HCT116 (cell line): ENCODE measurements at regions not wholly inside any gene's neighbourhood (a gene's known extent, or its start where the extent isn't known, plus 50 kb on each side); places are given as distances from the start of the nearest gene placed in this dataset.

Source experiments
- ATAC-seq: fragments of 200-7000 bp; cut with Tn5 transposase; 2 replicates; pipeline ENCODE4 v1.9.1; 2020; ENCODE audit warnings: mild to moderate bottlenecking, moderate library complexity
- BruUV-seq: library from RNA; stranded (reverse); fragments of 400-500 nt; replicated peaks from 2 replicates; lab custom pipeline; 2021; lab: Mats Ljungman, UMichigan
- CTCF ChIA-PET: fragments of 300-600 bp; sonication (Branson Sonifier 250); formaldehyde crosslinking; loops from one replicate; lab custom pipeline; 2021; ENCODE audit warnings: antibody characterized with exemption; lab: Charles Lee
- POLR2A ChIA-PET: fragments of 300-600, 350-600 bp; sonication (Branson Sonifier 250); formaldehyde crosslinking; loops from one replicate; lab custom pipeline; 2021; ENCODE audit warnings: antibody characterized with exemption; lab: Charles Lee
- RAD21 ChIA-PET, 2 experiments: fragments of 300-600 bp; sonication (Branson Sonifier 250); formaldehyde crosslinking; loops; one replicate each; lab custom pipeline; 2023; ENCODE audit warnings: low total read pairs in 2 of 2; ENCODE audit not compliant: uncharacterized antibody in 2 of 2, unreplicated experiment in 2 of 2, low non-redundant PET in 1 of 2; lab: Charles Lee
- DNase-seq: peaks from one replicate; pipeline ENCODE4 v3.0.0-alpha.2; 2010; ENCODE audit warnings: low read depth, low spot score
- H2AFZ ChIP-seq: fragments of 200-600 bp; shearing (Covaris generic), sonication (generic); 2 replicates; pipeline ENCODE4 v1.6.1; 2017; ENCODE audit warnings: low read depth, mixed run types, mixed read lengths, antibody characterized with exemption, low read length; ENCODE audit not compliant: poor library complexity, severe bottlenecking
- H3K27ac ChIP-seq: 2 replicates; pipeline ENCODE4 v1.5.1; 2012; ENCODE audit warnings: low read depth, low read length
- H3K27me3 ChIP-seq: fragments of 200-600 bp; sonication (generic); 2 replicates; pipeline ENCODE4 v1.6.1; 2016; ENCODE audit warnings: mixed run types, low read length, mixed read lengths; ENCODE audit not compliant: insufficient read depth
- H3K36me3 ChIP-seq, 2 experiments: fragments of 200-500 bp in 1 of 2; fragments of 200-600 bp in 1 of 2; sonication (Bioruptor generic) in 1 of 2; sonication (generic) in 1 of 2; 2 replicates each; pipeline versions ENCODE4 v1.5.1 to v1.6.1; 2014 to 2016; ENCODE audit warnings: low read length in 2 of 2, inconsistent platforms in 1 of 2, mixed read lengths in 1 of 2, mixed run types in 1 of 2; ENCODE audit not compliant: insufficient read depth in 2 of 2, control insufficient read depth in 1 of 2
- H3K4me1 ChIP-seq, 2 experiments: fragments of 200-600 bp in 1 of 2; sonication (generic) in 1 of 2; 2 replicates each; pipeline versions ENCODE4 v1.5.1 to v1.6.1; 2012 to 2017; ENCODE audit warnings: low read length in 2 of 2, inconsistent platforms in 1 of 2, mild to moderate bottlenecking in 1 of 2, mixed read lengths in 1 of 2, mixed run types in 1 of 2, moderate library complexity in 1 of 2; ENCODE audit not compliant: insufficient read depth in 2 of 2, control insufficient read depth in 1 of 2
- H3K4me2 ChIP-seq: fragments of 200-600 bp; sonication (generic); 2 replicates; pipeline ENCODE4 v1.6.1; 2017; ENCODE audit warnings: mixed run types, low read length, mixed read lengths
- H3K4me3 ChIP-seq, 2 experiments: fragments of 200-600 bp in 1 of 2; sonication (generic) in 1 of 2; replicated peaks in 1 of 2; 2 replicates each; pipeline ENCODE4 v1.5.1; 2011 to 2016; ENCODE audit warnings: low read length in 2 of 2, control low read depth in 1 of 2, low read depth in 1 of 2, mild to moderate bottlenecking in 1 of 2, mixed read lengths in 1 of 2, mixed run types in 1 of 2
- H3K79me2 ChIP-seq: fragments of 200-600 bp; sonication (generic); 2 replicates; pipeline ENCODE4 v1.6.1; 2017; ENCODE audit warnings: mild to moderate bottlenecking, mixed run types, low read length, moderate library complexity, mixed read lengths; ENCODE audit not compliant: insufficient read depth
- H3K9ac ChIP-seq: fragments of 200-600 bp; sonication (generic); 2 replicates; pipeline ENCODE4 v1.6.1; 2016; ENCODE audit warnings: low read length, mixed read lengths
- H3K9me2 ChIP-seq: fragments of 200-600 bp; sonication (generic), shearing (Covaris generic); 2 replicates; pipeline ENCODE4 v1.6.1; 2017; ENCODE audit warnings: mixed run types, mild to moderate bottlenecking, moderate library complexity; ENCODE audit not compliant: insufficient read depth
- H3K9me3 ChIP-seq, 2 experiments: fragments of 200-500 bp in 1 of 2; fragments of 200-600 bp in 1 of 2; sonication (Bioruptor generic) in 1 of 2; sonication (generic) in 1 of 2; 2 replicates each; pipeline ENCODE4 v1.6.1; 2014 to 2017; ENCODE audit warnings: low read length in 2 of 2, mixed read lengths in 2 of 2, inconsistent platforms in 1 of 2, low read depth in 1 of 2, mild to moderate bottlenecking in 1 of 2, mixed run types in 1 of 2, moderate library complexity in 1 of 2; ENCODE audit not compliant: control insufficient read depth in 1 of 2, insufficient read depth in 1 of 2
- H4K20me1 ChIP-seq: fragments of 200-600 bp; sonication (generic), shearing (Covaris generic); 2 replicates; pipeline ENCODE4 v1.6.1; 2017; ENCODE audit warnings: mixed run types, mild to moderate bottlenecking, moderate library complexity; ENCODE audit not compliant: insufficient read depth
- EGR1 ChIP-seq: IDR thresholded peaks from 2 replicates; pipeline ENCODE4 v1.6.1; 2012; ENCODE audit warnings: low read depth
- ELF1 ChIP-seq: IDR thresholded peaks from 2 replicates; pipeline ENCODE4 v1.6.1; 2012; ENCODE audit warnings: low read depth, borderline replicate concordance
- EZH2 ChIP-seq: fragments of 200-600 bp; sonication (generic); IDR thresholded peaks from 2 replicates; pipeline ENCODE4 v1.6.1; 2017; ENCODE audit warnings: antibody characterized with exemption, mixed run types
- FOSL1 ChIP-seq: IDR thresholded peaks from 2 replicates; pipeline ENCODE4 v1.6.1; 2012; ENCODE audit warnings: low read depth
- JUND ChIP-seq: IDR thresholded peaks from 2 replicates; pipeline ENCODE4 v1.6.1; 2012
- POLR2A ChIP-seq: IDR thresholded peaks from 2 replicates; pipeline ENCODE4 v1.7.0; 2011; ENCODE audit warnings: borderline replicate concordance; ENCODE audit not compliant: insufficient read depth, insufficient read length; ENCODE audit errors: extremely low read depth
- POLR2AphosphoS5 ChIP-seq: IDR thresholded peaks from 2 replicates; pipeline ENCODE4 v1.6.1; 2011; ENCODE audit warnings: mild to moderate bottlenecking, low read depth, low read length, moderate library complexity
- RAD21 ChIP-seq: IDR thresholded peaks from 2 replicates; pipeline ENCODE4 v1.6.1; 2012; ENCODE audit warnings: low read depth, mild to moderate bottlenecking
- SIN3A ChIP-seq: IDR thresholded peaks from 2 replicates; pipeline ENCODE4 v1.6.1; 2012; ENCODE audit warnings: low read depth
- SP1 ChIP-seq: IDR thresholded peaks from 2 replicates; pipeline ENCODE4 v1.6.1; 2012; ENCODE audit warnings: low read depth
- SRF ChIP-seq: IDR thresholded peaks from 2 replicates; pipeline ENCODE4 v1.6.1; 2012; ENCODE audit warnings: low read depth
- ZFX ChIP-seq: fragments of 450-650 bp; IDR thresholded peaks from 2 replicates; pipeline ENCODE4 v1.6.1; 2017
- ZNF274 ChIP-seq: fragments of 200-500 bp; sonication (Bioruptor generic); IDR thresholded peaks from 2 replicates; pipeline ENCODE4 v1.6.1; 2014; ENCODE audit warnings: mild to moderate bottlenecking, low read depth, low read length, inconsistent platforms
- intact Hi-C: fragments of 100-400 bp; cut with micrococcal nuclease; formaldehyde crosslinking; loops from 2 replicates; pipeline ENCODE4 v1.10.0; 2022
- TF ChIP-seq, protein P1 (sequence below), 3 experiments: fragments of 200-600 bp in 1 of 3; sonication (generic) in 1 of 3; IDR thresholded peaks in 2 of 3; conservative IDR thresholded peaks in 1 of 3; 2 replicates each; pipeline ENCODE4 v1.5.1; 2012 to 2017; ENCODE audit warnings: low read depth in 2 of 3, low read length in 2 of 3, antibody characterized with exemption in 1 of 3, borderline replicate concordance in 1 of 3, control low read depth in 1 of 3, mild to moderate bottlenecking in 1 of 3, mixed read lengths in 1 of 3, mixed run types in 1 of 3, moderate library complexity in 1 of 3; ENCODE audit not compliant: insufficient read depth in 1 of 3
- TF ChIP-seq, protein P2 (sequence below): IDR thresholded peaks from 2 replicates; pipeline ENCODE4 v1.6.1; 2012
- TF ChIP-seq, protein P3 (sequence below): IDR thresholded peaks from 2 replicates; pipeline ENCODE4 v1.6.1; 2012

DNA sequence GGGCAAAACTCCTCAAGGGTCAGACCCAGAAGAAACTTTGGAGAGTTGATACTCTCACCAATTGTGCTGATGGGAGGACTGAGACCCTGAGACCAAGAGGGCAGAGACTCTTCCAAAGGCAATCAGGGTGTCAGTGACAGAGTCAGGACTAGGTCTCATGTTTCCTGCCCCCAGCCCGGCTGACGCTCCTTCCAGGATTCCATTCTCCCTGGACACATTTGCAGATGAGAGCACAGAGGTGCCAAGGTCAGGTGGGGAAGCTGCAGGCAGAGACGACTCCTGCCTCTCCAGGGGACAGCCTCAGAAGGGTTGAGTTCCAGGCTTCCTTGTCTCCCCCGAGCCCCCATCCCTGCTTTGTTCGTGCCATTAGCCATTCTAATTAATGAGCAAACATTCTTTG lies 174.1 kb downstream of the WSCD1 start:
- Histone ChIP-seq H3K4me1 (no peaks in the 10 kb centered on the region), H3K36me3 (no peaks in the 10 kb centered on the region), H3K79me2 (no peaks in the 10 kb centered on the region), H3K9me2 (no peaks in the 10 kb centered on the region), H3K27me3 (peaks cover 67% of the 10 kb centered on the region), H3K27ac (no peak overlapping the region), H3K9me3 (no peaks in the 10 kb centered on the region), H3K4me2 (no peak overlapping the region), H3K9ac (no peak overlapping the region), H2AFZ (no peak overlapping the region), H4K20me1 (no peaks in the 10 kb centered on the region), H3K4me3 (no peak overlapping the region)
- no TSS peak for BruUV-seq
- ATAC-seq (no peak), DNase-seq (no peak)
- CTCF ChIA-PET: no interaction called here
- TF ChIP-seq, protein P1, sequence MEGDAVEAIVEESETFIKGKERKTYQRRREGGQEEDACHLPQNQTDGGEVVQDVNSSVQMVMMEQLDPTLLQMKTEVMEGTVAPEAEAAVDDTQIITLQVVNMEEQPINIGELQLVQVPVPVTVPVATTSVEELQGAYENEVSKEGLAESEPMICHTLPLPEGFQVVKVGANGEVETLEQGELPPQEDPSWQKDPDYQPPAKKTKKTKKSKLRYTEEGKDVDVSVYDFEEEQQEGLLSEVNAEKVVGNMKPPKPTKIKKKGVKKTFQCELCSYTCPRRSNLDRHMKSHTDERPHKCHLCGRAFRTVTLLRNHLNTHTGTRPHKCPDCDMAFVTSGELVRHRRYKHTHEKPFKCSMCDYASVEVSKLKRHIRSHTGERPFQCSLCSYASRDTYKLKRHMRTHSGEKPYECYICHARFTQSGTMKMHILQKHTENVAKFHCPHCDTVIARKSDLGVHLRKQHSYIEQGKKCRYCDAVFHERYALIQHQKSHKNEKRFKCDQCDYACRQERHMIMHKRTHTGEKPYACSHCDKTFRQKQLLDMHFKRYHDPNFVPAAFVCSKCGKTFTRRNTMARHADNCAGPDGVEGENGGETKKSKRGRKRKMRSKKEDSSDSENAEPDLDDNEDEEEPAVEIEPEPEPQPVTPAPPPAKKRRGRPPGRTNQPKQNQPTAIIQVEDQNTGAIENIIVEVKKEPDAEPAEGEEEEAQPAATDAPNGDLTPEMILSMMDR (IDR thresholded peaks at IDR 0.05 in 2 of 3, conservative IDR thresholded peaks at IDR 0.05 in 1 of 3; ENCODE audit: borderline replicate concordance in 1 of 3, insufficient read depth in 1 of 3, low read depth in 2 of 3, low read length in 2 of 3): no peak
- RAD21 ChIA-PET: no interaction called here
- POLR2A ChIA-PET: no interaction called here
- intact Hi-C loops: no loop called here

DNA sequence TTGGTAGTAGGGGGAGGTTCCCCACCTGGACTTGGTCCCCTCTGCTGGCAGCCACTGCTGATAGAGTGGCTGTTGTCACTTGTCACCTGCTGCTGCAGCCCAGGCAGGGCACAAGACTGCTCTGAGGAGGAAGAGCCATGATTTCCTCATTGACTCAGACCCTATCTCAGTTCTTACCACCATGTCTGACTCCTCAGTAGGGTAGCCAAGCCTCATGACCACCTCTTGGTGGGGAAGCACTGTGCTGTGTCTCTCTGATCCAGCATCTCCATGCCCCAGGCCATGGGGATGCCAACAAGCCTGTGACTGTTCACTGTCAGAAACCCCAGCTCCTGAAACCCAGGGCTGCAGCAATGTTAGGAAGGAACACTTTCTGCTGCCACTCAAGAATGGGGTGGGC lies 173.0 kb downstream of the WSCD1 start:
- Histone ChIP-seq H3K27me3 (peaks cover 74% of the 10 kb centered on the region), H2AFZ (no peak overlapping the region), H4K20me1 (no peaks in the 10 kb centered on the region), H3K9me2 (no peaks in the 10 kb centered on the region), H3K79me2 (no peaks in the 10 kb centered on the region), H3K27ac (no peak overlapping the region), H3K36me3 (no peaks in the 10 kb centered on the region), H3K9ac (no peak overlapping the region), H3K4me3 (no peak overlapping the region), H3K4me1 (no peaks in the 10 kb centered on the region), H3K4me2 (no peak overlapping the region), H3K9me3 (no peaks in the 10 kb centered on the region)
- BruUV-seq: no TSS peak
- RAD21 ChIA-PET: no interaction called here
- intact Hi-C loops: no loop called here
- CTCF ChIA-PET: no interaction called here
- DNase-seq: no peak
- POLR2A ChIA-PET: no interaction called here
- ATAC-seq: no peak
- TF ChIP-seq ZNF274: no peak
- no peak for TF ChIP-seq SIN3A
- TF ChIP-seq RAD21: no peak
- TF ChIP-seq, protein P2, sequence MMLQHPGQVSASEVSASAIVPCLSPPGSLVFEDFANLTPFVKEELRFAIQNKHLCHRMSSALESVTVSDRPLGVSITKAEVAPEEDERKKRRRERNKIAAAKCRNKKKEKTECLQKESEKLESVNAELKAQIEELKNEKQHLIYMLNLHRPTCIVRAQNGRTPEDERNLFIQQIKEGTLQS: no peak
- TF ChIP-seq SP1: no peak
- TF ChIP-seq, protein P1 (IDR thresholded peaks at IDR 0.05 in 2 of 3, conservative IDR thresholded peaks at IDR 0.05 in 1 of 3; ENCODE audit: borderline replicate concordance in 1 of 3, insufficient read depth in 1 of 3, low read depth in 2 of 3, low read length in 2 of 3): no peak
- TF ChIP-seq, protein P3, sequence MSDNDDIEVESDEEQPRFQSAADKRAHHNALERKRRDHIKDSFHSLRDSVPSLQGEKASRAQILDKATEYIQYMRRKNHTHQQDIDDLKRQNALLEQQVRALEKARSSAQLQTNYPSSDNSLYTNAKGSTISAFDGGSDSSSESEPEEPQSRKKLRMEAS: no peak
- no peak for TF ChIP-seq FOSL1
- TF ChIP-seq EGR1: no peak
- TF ChIP-seq ZFX: no peak
- TF ChIP-seq EZH2: no peak
- TF ChIP-seq POLR2AphosphoS5: no peak
- no peak for TF ChIP-seq ELF1
- TF ChIP-seq SRF: no peak
- no peak for TF ChIP-seq POLR2A
- no peak for TF ChIP-seq JUND
